Activated naive CD4-positive, alpha-beta T cell (primary cell): ENCODE measurements at regions not wholly inside any gene's neighbourhood (a gene's known extent, or its start where the extent isn't known, plus 50 kb on each side); places are given as distances from the start of the nearest gene placed in this dataset.

Experiments used
- DNase-seq, 4 experiments: peaks; one replicate each; lab custom pipeline; 2025; lab: John Stamatoyannopoulos, UW

- DNase-seq, result no peak
These were observed 148.9 kb downstream of the EN1 start for GRCh38 chr2:118698564-118698963.

GRCh38 chr2:118697781-118698180 is 149.7 kb downstream of the EN1 start:
- DNase-seq, result no peak

DNA sequence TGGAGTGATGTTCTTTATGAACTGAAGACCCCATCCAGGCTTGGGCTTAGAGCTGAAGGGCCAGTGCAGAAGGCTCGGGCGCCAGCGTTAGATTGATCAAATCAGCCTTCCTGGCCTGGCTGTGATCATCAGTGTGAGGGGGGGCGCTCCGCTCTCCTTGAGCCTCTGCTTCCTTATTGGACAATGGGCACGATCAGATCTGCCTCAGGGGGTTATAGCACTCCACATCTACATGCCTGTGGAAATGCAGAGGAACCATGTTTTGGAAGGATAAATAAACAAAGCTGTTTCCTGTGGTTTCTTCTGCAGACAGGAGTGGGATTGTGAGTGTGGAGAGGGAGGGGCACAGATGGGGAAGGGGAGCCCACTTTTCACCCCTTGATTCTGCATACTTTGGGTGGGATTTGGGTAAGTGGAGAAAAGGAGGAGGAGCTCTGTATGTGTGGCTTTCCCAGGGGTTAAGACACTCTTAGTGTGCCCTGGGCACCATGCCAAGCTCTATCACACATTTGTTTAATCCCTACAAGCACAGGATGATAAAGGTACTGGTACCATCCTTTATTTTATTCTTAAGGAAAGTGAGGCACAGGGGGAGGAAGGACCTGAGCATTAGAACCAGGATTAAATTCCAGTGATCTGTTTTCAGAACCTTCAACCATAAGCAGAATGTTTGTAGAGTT is 150.5 kb downstream of the EN1 start:
- no peak for DNase-seq

GRCh38 chr2:118693287-118693822 is 154.1 kb downstream of the EN1 start:
- DNase-seq, result no peak

GRCh38 chr2:118689874-118690273 is 157.6 kb downstream of the EN1 start:
- DNase-seq, result no peak

- DNase-seq, result no peak
These were observed 158.0 kb downstream of the EN1 start for GRCh38 chr2:118689456-118689855.

DNA sequence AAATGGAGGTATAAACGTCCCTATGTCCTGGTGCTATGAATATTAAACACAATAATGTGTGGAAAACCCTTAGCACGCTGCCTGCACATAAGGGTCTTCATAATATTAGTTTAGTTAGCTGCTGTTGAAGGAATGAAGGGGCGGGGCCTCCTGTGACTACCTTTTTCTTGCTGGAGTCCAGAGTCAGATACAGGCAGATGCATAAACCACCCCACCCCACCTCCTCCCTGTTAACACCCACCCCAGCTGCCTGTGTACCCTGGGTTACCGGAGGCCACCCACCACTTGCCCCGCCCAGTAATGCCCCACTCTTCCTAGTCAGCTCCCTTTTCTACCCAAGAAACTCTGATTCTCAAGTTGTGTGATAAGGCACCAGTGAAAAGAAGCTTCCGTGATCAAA is 158.4 kb downstream of the EN1 start:
- DNase-seq, result no peak

GRCh38 chr2:118687698-118688097 is 159.8 kb downstream of the EN1 start:
- no peak for DNase-seq

DNA sequence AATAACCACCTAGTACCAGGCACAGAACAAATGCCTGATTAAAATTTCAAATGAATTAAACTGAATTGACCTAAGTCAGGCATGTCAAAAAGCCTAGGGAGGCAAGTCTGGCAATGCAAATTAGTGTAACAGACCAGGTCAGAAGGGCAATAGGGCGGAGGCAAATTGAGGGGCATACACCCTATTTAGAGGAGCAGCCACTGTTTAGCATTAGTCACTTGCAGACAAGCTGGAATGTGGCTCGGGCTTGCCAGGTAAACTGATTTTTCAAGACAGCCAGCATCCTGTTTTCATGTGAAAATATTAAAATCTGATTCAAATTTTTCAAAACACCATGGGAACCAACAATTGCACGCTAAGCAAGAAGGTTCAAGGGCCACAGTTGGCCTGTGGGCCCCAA is 160.3 kb downstream of the EN1 start:
- DNase-seq, result no peak

- DNase-seq, result no peak
These were observed 161.1 kb downstream of the EN1 start for GRCh38 chr2:118686346-118686745.

- no peak for DNase-seq
These were observed 164.0 kb downstream of the EN1 start for GRCh38 chr2:118683460-118683859.

DNA sequence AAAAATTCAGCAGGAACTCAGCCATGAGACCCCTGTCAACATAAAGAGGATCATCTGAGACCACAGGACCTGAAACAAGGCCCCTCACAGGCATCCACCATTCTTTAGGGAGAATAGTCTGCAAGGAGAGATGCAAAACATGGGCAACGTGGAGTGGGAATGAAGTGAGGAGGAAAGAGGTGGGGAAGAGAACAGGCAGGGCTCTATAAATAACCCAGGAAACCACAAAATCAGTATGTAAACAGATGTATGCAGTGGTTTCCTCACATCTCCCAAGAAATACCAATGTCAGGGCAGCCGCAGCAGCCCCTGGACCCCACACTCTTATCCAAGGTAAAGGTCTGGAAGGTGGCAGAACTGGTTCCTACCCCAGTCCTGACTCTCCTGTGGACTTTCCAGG is 168.5 kb downstream of the EN1 start:
- no peak for DNase-seq

GRCh38 chr2:118677546-118677945 is 169.9 kb downstream of the EN1 start:
- no peak for DNase-seq

DNA sequence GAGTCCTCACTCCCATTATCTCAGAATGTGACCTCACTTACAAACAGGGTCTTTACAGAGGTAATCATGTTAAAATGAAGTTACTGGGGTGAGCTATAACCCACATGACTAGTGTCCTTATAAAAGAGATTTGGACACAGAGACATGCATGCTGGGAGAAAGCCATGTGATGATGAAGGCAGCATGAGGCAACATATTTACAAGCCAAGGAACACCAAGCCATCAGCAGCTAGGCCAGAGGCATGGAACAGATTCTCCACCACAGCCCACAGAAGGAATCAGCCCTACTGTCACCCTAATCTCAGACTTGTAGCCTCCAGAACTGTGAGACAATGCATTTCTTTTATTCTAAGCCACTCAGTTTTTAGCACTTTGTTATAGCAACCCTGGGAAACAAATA is 171.9 kb downstream of the EN1 start:
- DNase-seq, result no peak

GRCh38 chr2:118672571-118673158 is 174.8 kb downstream of the EN1 start:
- no peak for DNase-seq

DNA sequence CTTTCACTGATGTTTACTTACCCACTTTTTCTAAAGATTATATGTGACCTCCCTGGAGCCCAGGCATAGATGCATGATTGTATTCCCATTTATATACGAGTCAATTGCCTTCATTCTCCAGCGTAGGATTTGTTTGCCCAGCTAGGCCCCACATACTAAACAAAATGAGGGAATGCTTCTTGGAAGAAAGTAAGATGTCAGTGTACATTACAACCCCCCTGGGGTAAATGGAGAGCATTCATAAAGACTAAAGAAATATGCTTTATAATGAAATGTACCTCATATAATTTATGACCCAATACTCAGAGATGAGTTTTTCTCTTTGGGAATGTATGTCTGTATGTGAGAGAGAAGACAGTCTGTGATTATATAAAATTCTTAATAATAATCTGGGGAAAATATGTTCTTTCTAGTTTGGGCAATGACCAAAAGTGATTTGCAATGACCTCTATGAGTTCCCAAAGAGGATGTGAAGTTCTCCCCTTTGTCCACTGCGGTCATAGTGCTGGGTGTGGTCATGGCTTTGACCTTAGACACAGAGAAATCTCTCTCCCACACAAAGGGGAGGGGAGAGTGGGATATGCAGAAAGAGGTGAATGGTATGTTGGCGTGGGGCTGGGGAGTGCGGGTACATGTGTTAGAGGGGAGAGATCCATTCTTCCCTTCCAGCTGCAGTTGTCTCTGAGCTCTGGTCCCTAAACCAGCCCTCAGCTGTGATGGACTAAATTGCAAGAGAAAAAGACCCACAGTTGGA is 175.6 kb downstream of the EN1 start:
- no peak for DNase-seq

DNA sequence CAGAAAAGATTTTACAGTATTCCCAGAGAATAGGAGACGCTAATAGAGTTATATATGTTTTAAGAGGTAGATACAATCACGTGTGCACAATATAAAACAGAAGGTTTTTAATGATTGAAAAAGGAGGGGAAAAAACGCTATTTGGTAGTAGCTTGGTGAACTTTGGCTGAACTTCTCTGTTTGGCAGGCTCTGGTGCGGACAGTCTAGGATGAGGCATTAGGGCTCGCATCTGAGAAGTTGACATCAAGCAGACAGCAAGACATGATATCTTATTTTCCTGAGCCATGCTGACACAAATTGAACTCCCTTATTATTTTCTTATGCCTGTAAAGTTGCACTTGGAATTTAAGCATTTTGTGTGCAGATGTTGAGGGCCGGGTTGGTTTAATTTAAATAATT is 176.6 kb downstream of the EN1 start:
- DNase-seq, result no peak

- no peak for DNase-seq
These were observed 177.2 kb downstream of the EN1 start for GRCh38 chr2:118670276-118670675.

DNA sequence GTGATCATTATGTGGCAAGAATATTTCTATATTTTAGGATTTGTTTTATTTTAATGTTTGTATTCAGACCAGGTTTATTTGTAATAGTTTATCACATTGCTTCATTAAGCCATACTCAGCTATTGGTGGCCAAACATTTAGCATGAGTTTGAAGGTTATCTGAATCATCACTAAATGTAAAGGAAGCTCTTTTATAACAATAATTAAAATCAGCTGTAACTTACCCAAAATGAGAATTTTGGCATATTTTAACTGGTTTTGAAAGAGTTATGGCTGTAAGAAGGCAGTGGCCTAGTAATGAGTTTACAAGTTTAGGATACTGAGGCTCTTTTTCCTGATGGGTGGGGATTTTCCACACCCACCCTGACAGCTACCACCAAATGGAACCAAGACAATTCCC is 177.8 kb downstream of the EN1 start:
- DNase-seq, result no peak

GRCh38 chr2:118668431-118669424 is 178.7 kb downstream of the EN1 start:
- DNase-seq, result no peak

GRCh38 chr2:118667964-118668363 is 179.5 kb downstream of the EN1 start:
- DNase-seq, result no peak

GRCh38 chr2:118667348-118667747 is 180.1 kb downstream of the EN1 start:
- no peak for DNase-seq
